GM23248 (cell line): ENCODE measurements at regions not wholly inside any gene's neighbourhood (a gene's known extent, or its start where the extent isn't known, plus 50 kb on each side); places are given as distances from the start of the nearest gene placed in this dataset.

Experiments used
- EZH2 ChIP-seq: fragments of 200-600 bp; sonication (generic); IDR thresholded peaks from 2 replicates; pipeline ENCODE4 v1.6.1; 2018; ENCODE audit warnings: antibody characterized with exemption, mild to moderate bottlenecking; ENCODE audit not compliant: insufficient read depth, poor library complexity, severe bottlenecking
- EZH2phosphoT487 ChIP-seq: fragments of 200-600 bp; sonication (generic); IDR thresholded peaks from 2 replicates; pipeline ENCODE4 v1.6.1; 2018; ENCODE audit warnings: antibody characterized with exemption, moderate library complexity, mild to moderate bottlenecking, low read depth; ENCODE audit not compliant: insufficient read depth

GRCh38 chr12:5200278-5201087, 156.8 kb downstream of the KCNA5 start:
- no peak for TF ChIP-seq EZH2
- no peak for TF ChIP-seq EZH2phosphoT487
